ENCODE measurements at regions not wholly inside any gene's neighbourhood (a gene's known extent, or its start where the extent isn't known, plus 50 kb on each side); places are given as distances from the start of the nearest gene placed in this dataset.

DNA sequence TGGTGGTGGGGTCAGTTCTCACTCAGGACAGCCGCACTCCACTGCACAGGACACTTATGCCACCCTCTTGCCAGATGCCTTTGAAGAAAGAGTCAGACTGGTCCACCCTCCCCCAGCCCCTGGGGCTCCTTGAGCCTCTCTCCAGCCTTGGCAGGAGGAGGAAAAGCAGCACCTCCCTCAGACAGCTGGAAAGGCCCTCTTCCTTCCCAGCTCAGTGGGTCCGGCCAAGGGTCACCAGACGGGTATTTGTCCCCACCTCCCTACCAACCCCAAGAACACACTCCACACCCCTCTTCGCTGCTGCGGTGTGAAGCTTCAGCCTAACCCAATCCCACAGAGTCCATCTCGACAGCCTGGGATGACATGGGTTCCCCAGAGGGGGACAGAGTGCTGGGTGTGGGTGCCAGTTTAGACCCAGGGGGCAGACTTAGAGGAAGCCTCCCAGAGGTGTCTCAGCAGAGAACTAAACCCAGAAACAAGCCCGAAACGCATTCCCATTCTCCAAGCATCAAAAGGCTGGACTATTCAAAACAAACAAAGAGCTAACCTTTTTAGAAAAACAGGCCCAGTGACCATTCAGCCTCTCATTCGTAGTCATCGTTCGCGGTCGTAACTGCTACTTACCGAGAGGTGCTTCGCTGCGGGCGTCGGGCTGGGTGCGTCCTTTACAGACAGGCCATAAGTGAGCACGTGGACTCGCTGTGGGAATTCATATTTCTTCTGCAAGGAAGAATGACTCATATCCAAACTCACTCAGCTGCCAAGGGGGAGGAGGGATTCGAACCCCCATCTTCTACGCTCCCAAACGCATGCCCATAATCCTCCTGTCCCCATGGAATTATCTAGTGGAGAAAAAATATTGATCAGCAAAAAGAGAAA is 57.5 kb upstream of the ANO1 start:
- no peak for DNase-seq (ENCODE audit: extremely low read depth in 1 of 2, low read depth in 1 of 2)

DNA sequence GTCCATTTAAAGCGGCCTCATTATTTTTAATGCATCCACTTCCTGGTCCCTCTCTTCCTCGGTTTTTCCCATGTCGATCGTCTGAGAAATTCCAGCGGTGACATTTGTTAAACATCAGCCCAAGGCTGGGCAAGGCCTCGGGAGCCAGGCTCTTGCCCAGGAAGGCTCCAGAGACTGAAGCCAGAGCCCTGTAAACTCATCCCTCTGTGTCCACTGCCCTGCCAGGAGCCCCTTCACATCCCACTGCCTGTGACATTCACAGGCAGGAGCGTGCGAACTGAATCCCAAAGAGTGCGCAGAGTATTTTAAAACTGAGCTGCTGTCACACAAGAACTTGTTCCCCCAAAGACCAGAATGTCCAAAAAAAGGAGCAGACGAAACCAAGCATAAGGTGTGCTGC is 56.5 kb upstream of the ANO1 start:
- DNase-seq (ENCODE audit: extremely low read depth in 1 of 2, low read depth in 1 of 2) = no peak

- no peak for DNase-seq (ENCODE audit: extremely low read depth in 1 of 2, low read depth in 1 of 2)
Observed at GRCh38 chr11:70024036-70024772, 53.9 kb upstream of the ANO1 start.

- DNase-seq (ENCODE audit: extremely low read depth in 1 of 2, low read depth in 1 of 2) = no peak
Observed at GRCh38 chr11:70024773-70025045, 53.4 kb upstream of the ANO1 start.

GRCh38 chr11:70025308-70025707 is 52.8 kb upstream of the ANO1 start:
- no peak for DNase-seq (ENCODE audit: extremely low read depth in 1 of 2, low read depth in 1 of 2)

DNA sequence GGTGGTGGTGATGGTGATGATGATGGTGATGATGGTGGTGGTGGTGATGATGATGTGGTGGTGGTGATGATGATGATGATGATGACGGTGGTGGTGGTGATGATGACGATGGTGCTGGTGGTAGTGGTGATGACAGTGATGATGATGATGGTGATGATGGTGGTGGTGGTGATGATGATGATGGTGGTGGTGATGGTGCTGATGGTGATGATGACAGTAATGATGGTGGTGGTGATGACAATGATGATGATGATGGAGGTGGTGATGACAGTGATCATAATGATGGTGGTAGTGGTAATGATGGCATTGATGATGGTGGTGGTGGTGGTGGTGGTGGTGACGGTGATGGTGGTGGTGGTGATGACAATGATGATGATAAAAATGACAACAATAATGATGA is 52.1 kb upstream of the ANO1 start:
- no peak for DNase-seq (ENCODE audit: extremely low read depth in 1 of 2, low read depth in 1 of 2)

- no peak for DNase-seq (ENCODE audit: extremely low read depth in 1 of 2, low read depth in 1 of 2)
Observed at GRCh38 chr11:70026726-70027125, 51.4 kb upstream of the ANO1 start.

DNA sequence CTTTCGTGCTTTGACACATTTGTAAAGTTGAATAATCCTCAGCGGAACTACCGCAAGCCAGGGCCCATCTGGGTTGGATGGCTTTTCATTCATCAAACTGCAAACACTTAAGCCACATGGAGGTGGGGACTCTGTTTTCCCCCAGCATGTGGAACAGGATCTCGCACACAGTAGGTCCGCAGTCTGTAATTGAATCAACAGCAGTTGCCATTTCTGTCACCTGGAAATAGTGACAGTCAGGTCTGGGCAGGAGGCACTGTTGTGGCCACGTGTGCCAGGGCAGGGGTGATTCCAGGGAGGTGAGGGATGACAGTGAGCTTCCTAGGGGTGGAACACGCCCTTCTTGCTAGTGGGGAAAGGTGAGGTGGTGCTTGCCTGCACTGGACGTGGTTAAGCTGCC is 50.7 kb upstream of the ANO1 start:
- no peak for DNase-seq (ENCODE audit: extremely low read depth in 1 of 2, low read depth in 1 of 2)

GRCh38 chr11:70028147-70028855 is 49.8 kb upstream of the ANO1 start:
- DNase-seq (ENCODE audit: extremely low read depth in 1 of 2, low read depth in 1 of 2) = no peak

Data from activated CD8-positive, alpha-beta memory T cell treated with anti-CD3 and anti-CD28 coated beads for 1 hour (primary cell).